GM12875 (cell line): ENCODE measurements at regions not wholly inside any gene's neighbourhood (a gene's known extent, or its start where the extent isn't known, plus 50 kb on each side); places are given as distances from the start of the nearest gene placed in this dataset.

Source experiments
- H3K4me3 ChIP-seq: one replicate; pipeline ENCODE4 v1.5.1; 2011; ENCODE audit warnings: low read depth, low read length, control low read depth
- TF ChIP-seq, protein P1 (sequence below): IDR thresholded peaks from 2 replicates; pipeline ENCODE4 v1.5.1; 2011; ENCODE audit warnings: low read depth, mild to moderate bottlenecking, control low read depth, inconsistent platforms, low read length, moderate library complexity, borderline replicate concordance; ENCODE audit not compliant: insufficient read depth

GRCh38 chr3:31466866-31467265, 65.9 kb upstream of the STT3B start:
- TF ChIP-seq, protein P1, sequence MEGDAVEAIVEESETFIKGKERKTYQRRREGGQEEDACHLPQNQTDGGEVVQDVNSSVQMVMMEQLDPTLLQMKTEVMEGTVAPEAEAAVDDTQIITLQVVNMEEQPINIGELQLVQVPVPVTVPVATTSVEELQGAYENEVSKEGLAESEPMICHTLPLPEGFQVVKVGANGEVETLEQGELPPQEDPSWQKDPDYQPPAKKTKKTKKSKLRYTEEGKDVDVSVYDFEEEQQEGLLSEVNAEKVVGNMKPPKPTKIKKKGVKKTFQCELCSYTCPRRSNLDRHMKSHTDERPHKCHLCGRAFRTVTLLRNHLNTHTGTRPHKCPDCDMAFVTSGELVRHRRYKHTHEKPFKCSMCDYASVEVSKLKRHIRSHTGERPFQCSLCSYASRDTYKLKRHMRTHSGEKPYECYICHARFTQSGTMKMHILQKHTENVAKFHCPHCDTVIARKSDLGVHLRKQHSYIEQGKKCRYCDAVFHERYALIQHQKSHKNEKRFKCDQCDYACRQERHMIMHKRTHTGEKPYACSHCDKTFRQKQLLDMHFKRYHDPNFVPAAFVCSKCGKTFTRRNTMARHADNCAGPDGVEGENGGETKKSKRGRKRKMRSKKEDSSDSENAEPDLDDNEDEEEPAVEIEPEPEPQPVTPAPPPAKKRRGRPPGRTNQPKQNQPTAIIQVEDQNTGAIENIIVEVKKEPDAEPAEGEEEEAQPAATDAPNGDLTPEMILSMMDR, result no peak
- H3K4me3 ChIP-seq, result no peak overlapping the region

GRCh38 chr3:31468433-31468832, 64.3 kb upstream of the STT3B start:
- TF ChIP-seq, protein P1, result no peak
- no peak overlapping the region for H3K4me3 ChIP-seq

DNA sequence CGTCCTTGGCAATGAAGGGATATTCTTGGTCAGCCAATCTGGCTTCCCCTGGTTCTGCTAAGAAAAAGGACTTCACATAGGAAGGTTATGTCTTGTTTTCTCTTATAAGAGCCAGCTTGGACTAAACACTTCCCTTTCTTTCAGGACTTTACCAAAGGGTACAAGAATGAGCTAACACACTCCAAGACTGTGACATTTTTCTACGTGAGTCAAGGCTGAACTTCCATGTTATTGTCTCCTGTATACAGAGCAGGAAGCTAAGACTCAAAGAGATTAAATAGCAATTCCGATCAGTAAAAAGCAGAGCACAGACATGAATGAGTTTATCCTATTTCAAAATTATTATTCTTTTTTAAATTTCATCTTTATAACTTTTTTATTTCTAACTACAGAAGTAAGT, 63.3 kb upstream of the STT3B start:
- no peak overlapping the region for H3K4me3 ChIP-seq
- TF ChIP-seq, protein P1, result no peak

GRCh38 chr3:31472479-31473390, 60.0 kb upstream of the STT3B start:
- TF ChIP-seq, protein P1, result no peak
- H3K4me3 ChIP-seq, result no peak overlapping the region

DNA sequence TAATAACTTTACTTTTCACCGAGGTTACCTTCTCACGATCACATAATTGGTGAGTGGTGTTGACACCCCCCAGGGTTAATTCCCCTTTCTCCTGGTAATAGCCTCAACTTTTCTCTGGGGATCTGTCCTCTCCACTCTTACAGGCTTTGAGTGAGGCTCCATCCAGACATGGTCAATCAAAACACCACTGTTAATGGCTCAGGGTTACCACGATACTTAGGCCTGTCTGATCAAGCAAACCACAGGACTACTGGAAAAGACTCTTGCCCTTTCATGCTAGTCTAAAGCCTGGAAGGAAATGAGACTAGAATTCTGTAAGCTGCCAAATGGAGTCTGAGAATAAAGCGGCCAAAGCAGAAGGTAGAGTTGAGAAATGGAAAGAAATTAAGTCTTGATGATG, 56.5 kb upstream of the STT3B start:
- TF ChIP-seq, protein P1, result no peak
- no peak overlapping the region for H3K4me3 ChIP-seq

- H3K4me3 ChIP-seq, result no peak overlapping the region
- TF ChIP-seq, protein P1, result no peak
Measured at GRCh38 chr3:31479431-31479830, 53.3 kb upstream of the STT3B start.

GRCh38 chr3:31481697-31482096, 51.0 kb upstream of the STT3B start:
- no peak overlapping the region for H3K4me3 ChIP-seq
- TF ChIP-seq, protein P1, result no peak
